Activated T-cell treated with anti-CD3 and anti-CD28 coated beads for 48 hours (primary cell): ENCODE measurements at regions not wholly inside any gene's neighbourhood (a gene's known extent, or its start where the extent isn't known, plus 50 kb on each side); places are given as distances from the start of the nearest gene placed in this dataset.

Experiments
- DNase-seq: peaks from one replicate; pipeline ENCODE4 v3.0.0-alpha.2; 2020; ENCODE audit warnings: low read depth

- no peak for DNase-seq
Measured at GRCh38 chr10:61089251-61089650, 145.3 kb upstream of the RHOBTB1 start.

GRCh38 chr10:61084493-61084892, 140.5 kb upstream of the RHOBTB1 start:
- no peak for DNase-seq

- no peak for DNase-seq
Measured at GRCh38 chr10:61081301-61081700, 137.3 kb upstream of the RHOBTB1 start.

DNA sequence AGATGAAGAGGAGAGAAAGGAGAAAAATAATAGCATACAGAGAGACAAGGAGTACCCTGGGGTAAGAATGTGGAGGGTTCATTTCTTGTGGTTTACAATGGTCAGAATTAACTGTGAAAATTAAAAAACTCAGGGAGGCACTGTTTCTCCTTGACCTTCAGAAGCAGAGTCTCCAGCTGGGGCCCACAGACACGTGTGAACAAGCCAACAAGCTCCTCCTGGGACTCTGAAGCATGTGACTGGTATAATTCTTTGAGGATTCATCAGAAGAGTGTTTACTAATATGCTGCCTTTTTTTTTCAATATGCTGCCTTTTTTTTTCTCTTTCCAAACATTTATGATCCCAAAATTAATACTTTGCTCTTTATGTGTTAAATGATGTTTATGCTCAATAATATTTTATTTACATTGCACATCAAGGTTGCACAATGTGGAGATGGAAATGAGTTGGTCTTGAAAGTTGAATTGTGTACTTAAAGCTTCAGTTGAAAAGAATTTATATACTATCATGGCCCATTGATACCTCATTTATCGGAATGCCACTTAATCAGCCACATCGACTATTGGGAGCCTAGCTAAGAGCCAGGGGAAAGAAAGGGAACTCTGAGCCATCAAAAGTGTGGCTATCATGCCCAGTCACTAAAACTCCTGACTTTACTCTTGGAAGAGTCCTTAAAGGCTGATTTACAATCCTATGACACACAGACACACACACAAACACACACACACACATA, 134.7 kb upstream of the RHOBTB1 start:
- DNase-seq = no peak

GRCh38 chr10:61076572-61077114, 132.7 kb upstream of the RHOBTB1 start:
- DNase-seq = no peak

GRCh38 chr10:61073391-61073790, 129.4 kb upstream of the RHOBTB1 start:
- no peak for DNase-seq

DNA sequence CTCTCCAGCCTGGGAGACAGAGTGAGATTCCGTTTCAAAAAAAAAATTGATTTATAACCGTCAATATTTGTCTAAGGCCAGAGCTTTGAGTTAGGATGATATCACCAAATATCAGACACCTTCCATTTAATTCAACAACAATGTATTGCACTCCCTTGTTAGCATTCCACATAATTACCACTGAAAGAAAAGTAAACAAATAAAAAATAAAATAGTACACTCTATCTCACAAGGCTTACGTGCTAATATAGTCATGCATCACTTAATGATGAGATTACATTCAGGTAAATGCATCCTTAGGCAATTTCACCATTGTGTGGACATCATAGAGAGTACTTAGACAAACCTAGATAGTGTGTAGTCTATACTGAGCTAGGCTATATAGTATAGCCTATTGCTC, 127.6 kb upstream of the RHOBTB1 start:
- no peak for DNase-seq

DNA sequence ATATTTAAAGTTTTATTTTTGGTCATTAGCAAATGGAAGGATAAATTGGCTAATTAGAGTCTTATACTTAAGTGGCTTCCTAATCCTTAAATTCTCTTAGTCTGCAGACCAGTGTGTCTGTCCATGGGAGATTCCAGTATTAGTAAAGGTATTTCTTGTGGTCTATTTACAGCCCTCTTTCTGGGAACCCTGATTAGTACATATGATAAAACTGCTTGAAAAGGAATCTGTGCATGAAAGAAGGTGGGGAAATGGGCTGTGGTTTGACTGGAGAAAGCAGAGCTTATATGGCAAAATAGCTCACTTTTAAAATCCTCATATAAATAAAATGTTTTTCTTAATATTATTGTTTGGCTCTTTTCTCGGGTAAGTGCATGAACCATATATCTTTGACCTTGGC, 124.5 kb upstream of the RHOBTB1 start:
- no peak for DNase-seq

GRCh38 chr10:61067671-61068336, 123.8 kb upstream of the RHOBTB1 start:
- no peak for DNase-seq

- DNase-seq = no peak
Measured at GRCh38 chr10:61066661-61067344, 122.8 kb upstream of the RHOBTB1 start.

DNA sequence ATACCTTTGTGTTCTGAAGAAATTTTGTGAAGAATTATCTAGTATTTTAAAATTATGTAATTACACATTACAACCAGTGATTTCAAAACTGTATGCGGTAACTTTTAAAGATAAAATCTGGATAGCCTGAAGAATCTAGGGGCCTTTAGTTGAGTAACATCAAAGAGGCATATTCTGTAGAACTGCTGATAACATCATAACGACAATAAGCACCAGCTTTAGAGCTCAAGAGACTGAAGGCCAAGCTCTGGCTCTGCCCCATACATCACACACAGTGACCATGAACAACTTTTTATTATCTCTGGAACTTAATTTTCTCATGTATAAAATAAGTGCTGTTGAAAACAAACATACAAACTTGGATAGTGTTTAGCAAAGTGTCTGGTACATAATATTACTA, 121.1 kb upstream of the RHOBTB1 start:
- no peak for DNase-seq

DNA sequence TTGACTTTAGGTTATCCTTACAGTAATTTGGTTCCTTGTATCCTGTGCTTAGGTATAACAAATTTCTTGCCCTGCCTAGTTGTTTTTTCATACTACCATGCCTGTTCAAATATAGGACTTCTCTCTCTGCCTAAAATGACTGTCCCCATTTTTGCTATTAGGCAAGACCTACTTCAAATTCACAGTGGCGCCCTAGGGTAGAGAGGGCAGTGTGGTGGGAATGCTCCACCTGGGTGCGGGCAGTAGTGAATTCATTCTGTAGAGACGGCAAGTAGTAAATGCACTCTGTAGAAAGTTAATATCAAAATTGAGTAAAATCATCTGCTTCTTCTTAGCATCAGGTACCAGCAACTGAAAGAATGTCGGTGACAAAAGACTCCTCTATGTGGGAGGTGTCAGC, 120.4 kb upstream of the RHOBTB1 start:
- no peak for DNase-seq

DNA sequence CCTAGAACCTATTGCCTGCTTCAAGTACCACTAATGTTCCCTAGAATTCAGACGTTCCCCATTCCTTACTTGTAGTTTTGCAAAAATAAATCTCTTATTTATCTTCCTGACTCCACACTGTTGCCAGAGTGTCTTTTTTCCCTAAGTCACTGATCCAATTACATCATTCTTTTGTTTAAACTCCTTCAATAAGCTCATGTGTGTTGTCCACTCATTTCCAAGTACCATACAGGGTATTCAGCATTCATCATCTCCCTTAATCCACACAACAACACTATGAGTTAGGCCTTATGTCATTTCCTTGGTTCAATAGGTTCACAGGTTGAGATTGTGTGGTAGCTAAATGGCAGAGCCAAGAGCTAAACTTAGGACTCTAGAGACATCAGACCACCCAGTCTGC, 119.9 kb upstream of the RHOBTB1 start:
- DNase-seq = no peak

GRCh38 chr10:61063034-61063433, 119.0 kb upstream of the RHOBTB1 start:
- DNase-seq = no peak

GRCh38 chr10:61061923-61062504, 118.0 kb upstream of the RHOBTB1 start:
- no peak for DNase-seq

- no peak for DNase-seq
Measured at GRCh38 chr10:61059636-61060035, 115.7 kb upstream of the RHOBTB1 start.

- no peak for DNase-seq
Measured at GRCh38 chr10:61052469-61053205, 108.7 kb upstream of the RHOBTB1 start.

DNA sequence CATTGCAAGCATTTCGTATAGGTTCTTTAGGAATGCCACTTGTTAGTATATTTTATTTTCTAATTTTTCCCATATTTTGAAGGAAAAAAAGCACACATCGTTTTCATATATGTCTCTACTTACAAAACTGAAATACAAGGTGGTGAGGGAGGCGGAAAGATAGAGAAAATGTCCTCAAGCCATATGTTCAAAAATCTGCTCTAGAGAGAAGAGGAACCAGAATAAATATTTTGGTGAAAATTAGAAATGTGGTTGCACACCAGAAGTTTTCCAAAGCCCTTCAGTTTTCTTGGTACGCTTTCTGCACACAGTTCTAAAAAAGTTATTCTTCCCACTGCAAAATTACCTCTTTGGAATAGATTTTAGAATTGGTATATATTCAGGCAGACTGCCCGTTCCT, 107.4 kb upstream of the RHOBTB1 start:
- no peak for DNase-seq

- DNase-seq = no peak
Measured at GRCh38 chr10:61050120-61050745, 106.2 kb upstream of the RHOBTB1 start.

GRCh38 chr10:61049386-61049785, 105.4 kb upstream of the RHOBTB1 start:
- DNase-seq = no peak

DNA sequence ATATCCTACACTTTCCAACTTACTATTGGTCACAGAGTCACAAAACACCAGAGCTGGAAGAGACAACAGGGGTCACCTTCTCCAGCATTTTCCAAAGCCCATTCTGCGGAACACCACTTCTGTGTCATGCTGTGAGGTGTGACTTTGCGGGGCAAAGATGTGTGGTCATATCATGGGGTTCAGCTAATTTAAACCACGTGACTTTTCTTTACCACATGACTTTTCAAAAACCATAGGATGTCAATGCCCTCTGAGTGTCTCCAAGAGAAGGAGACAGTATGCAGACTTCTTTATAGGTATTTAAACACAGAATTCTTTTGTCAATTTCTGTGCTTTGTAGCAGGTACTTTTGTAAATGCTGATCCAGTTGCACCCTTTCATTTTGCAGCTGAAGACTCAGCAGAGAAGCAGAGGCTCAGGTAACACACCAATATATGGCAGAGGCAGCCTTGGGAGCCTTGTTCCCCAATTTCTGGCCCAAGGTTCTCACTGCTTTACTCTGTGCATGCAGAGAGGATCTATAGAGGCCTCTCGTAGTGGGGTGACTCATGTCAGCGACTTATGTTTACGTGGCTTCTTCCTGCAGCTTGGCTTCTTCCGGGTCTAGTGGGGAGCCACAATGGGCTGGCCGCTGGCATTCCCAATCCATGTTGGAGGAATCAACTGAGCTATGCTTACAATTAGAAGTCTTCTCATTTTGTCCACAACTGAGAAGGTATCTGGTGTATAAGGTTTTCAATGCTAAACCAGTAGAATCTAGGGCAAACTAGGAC, 104.0 kb upstream of the RHOBTB1 start:
- no peak for DNase-seq
